ENCODE measurements at regions not wholly inside any gene's neighbourhood (a gene's known extent, or its start where the extent isn't known, plus 50 kb on each side); places are given as distances from the start of the nearest gene placed in this dataset.

DNA sequence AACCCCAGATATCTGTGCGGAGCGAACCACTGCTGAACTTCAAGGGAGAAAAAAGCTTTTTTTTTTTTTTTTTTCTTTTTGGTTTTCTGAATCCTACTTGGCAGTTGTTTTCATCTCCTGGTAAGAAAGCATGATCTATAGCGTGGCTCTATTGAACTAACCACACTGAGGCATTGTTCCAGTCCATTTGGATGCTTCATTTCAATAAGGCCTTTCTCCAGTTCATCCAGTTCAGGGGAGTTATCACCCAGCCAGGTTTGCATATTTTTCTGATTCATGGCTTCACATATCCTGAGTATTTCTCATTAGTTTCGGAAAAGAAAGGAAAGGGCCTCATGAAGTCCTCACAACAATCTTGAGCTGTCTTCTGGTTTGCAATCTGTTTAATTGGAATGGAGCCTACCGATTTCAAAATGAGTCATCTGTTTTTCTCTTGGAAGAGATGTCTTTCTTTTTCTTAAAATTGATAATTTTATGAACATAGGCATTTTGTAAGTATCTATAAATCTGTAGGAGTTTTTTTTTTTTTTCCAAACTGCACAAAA, 93.1 kb upstream of the STEAP4 start:
- intact Hi-C loops (cut with DNase I), result no loop called here
- Histone ChIP-seq H3K27me3 (no peaks in the 10 kb centered on the region), H3K9me3 (no peaks in the 10 kb centered on the region), H3K36me3 (no peaks in the 10 kb centered on the region), H3K27ac (no peak overlapping the region), H3K4me3 (no peak overlapping the region), H3K4me1 (peaks cover 0 to 4% (median 0%) of the 10 kb centered on the region in 12 donors)
- TF ChIP-seq, protein P1, sequence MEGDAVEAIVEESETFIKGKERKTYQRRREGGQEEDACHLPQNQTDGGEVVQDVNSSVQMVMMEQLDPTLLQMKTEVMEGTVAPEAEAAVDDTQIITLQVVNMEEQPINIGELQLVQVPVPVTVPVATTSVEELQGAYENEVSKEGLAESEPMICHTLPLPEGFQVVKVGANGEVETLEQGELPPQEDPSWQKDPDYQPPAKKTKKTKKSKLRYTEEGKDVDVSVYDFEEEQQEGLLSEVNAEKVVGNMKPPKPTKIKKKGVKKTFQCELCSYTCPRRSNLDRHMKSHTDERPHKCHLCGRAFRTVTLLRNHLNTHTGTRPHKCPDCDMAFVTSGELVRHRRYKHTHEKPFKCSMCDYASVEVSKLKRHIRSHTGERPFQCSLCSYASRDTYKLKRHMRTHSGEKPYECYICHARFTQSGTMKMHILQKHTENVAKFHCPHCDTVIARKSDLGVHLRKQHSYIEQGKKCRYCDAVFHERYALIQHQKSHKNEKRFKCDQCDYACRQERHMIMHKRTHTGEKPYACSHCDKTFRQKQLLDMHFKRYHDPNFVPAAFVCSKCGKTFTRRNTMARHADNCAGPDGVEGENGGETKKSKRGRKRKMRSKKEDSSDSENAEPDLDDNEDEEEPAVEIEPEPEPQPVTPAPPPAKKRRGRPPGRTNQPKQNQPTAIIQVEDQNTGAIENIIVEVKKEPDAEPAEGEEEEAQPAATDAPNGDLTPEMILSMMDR (IDR thresholded peaks at IDR 0.05), result no peak
- TF ChIP-seq POLR2A (IDR thresholded peaks at IDR 0.05), result no peak
- WGBS, 4 donors, result 77 to 83% (median 80%) methylated on average over 5 of the region's 5 CpGs
- ATAC-seq (no peak), DNase-seq (no peak)

DNA sequence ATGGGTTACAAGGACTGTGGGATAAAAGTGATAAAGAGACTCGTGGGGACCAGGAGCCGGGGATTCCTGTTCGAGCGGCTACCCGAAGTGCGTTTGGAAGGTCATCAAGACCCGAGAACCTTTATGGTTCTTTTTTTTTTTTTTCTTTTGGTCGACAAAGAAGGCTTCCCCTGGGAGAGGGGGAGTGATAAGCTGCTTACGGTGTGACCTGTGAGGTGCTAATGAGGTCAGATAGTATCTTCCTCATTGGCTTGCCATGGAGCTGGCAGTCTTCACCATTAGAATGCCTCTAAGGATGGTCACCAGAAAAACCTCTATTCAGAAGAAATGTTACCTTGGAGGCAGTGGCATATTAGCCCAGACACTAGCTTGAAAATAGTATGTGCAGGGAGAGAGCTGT, 92.3 kb upstream of the STEAP4 start:
- intact Hi-C loops (cut with DNase I), result no loop called here
- Histone ChIP-seq H3K4me3 (no peak overlapping the region), H3K36me3 (no peaks in the 10 kb centered on the region), H3K4me1 (peaks cover 0 to 4% (median 0%) of the 10 kb centered on the region in 12 donors), H3K9me3 (no peaks in the 10 kb centered on the region), H3K27ac (no peak overlapping the region), H3K27me3 (no peaks in the 10 kb centered on the region)
- WGBS, 4 donors, result 34 to 43% (median 37%) methylated on average over 9 of the region's 9 CpGs
- no peak for DNase-seq
- TF ChIP-seq POLR2A (IDR thresholded peaks at IDR 0.05), result no peak
- TF ChIP-seq, protein P1 (IDR thresholded peaks at IDR 0.05), result no peak
- ATAC-seq, result no peak

DNA sequence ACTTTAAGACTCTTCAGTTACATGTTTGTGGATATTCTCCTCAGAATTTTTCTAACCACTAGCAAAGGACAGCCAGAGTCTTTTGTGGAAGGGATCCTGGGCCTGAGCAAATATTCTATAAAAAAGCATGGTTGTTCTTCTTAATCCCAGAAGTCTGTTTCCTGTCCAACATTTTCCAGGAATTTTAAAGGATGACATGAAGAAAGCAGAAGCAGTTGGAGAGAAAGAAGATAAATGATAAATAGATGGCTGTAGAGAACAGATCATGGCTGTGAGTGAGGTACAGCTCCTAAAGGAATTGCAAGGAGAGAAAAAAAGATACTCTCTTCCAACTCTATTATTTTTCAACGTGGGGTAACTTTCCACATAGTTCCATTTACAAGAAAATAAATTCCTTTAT, 91.8 kb upstream of the STEAP4 start:
- Histone ChIP-seq H3K36me3 (no peaks in the 10 kb centered on the region), H3K4me3 (no peak overlapping the region), H3K9me3 (no peaks in the 10 kb centered on the region), H3K4me1 (peaks cover 0 to 4% (median 0%) of the 10 kb centered on the region in 12 donors), H3K27ac (no peak overlapping the region), H3K27me3 (no peaks in the 10 kb centered on the region)
- ATAC-seq (no peak), DNase-seq (no peak)
- TF ChIP-seq, protein P1 (IDR thresholded peaks at IDR 0.05), result no peak
- intact Hi-C loops (cut with DNase I), result no loop called here
- 40 to 52% (median 42%) methylated on average over 1 of the region's 1 CpG for WGBS, 4 donors

DNA sequence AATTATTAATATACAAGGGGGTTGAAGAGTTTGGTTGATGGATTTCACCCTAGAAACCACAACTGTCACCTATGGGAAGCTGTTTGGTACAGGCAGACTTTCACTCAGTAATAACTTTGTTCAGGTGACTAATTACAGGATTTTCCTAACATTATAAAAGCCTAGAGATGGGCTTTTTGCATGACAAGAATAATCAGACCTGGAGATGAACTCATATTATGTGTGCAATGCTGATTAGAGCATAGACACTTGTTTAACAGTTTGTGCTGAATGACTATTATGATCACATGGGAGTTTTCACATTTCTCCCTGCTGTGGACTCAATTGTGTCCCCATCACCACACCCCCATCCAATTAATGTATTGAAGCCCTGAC, 90.2 kb upstream of the STEAP4 start:
- Histone ChIP-seq H3K4me1 (peaks cover 0 to 4% (median 0%) of the 10 kb centered on the region in 12 donors), H3K36me3 (no peaks in the 10 kb centered on the region), H3K9me3 (no peaks in the 10 kb centered on the region), H3K27me3 (no peaks in the 10 kb centered on the region), H3K4me3 (no peak overlapping the region), H3K27ac (no peak overlapping the region)
- TF ChIP-seq POLR2A (IDR thresholded peaks at IDR 0.05), result no peak
- TF ChIP-seq, protein P1 (IDR thresholded peaks at IDR 0.05), result no peak
- DNase-seq, result no peak
- no peak for ATAC-seq
- intact Hi-C loops (cut with DNase I), result no loop called here
